ENCODE measurements at regions not wholly inside any gene's neighbourhood (a gene's known extent, or its start where the extent isn't known, plus 50 kb on each side); places are given as distances from the start of the nearest gene placed in this dataset.
"Not testable (repeated sequence)": the region's sequence is repeated elsewhere in the genome, so short reads cannot be mapped to it uniquely, and the experiment has no call there.

DNA sequence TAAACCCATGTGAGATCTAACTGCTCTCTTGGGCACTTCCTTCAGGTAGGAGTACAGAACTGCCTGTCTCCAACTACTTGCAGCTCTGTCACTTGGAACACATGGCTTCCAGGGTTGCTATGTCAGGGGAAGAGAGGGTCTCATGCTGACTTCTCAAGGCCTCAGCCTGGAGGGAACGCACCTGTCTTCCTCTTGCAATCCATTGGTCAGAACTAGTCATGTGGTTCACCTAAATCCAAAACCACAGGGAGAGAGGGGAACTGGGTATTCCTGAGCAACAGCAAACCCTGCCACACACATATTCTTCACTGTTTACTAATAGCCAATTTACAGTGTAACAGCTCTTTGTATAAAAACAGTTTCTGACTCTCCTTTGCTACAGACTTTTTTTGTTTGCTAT is 206.1 kb downstream of the KCNJ2 start:
- no peak for DNase-seq (ENCODE audit: low read depth)

- DNase-seq (ENCODE audit: low read depth): no peak
These were observed 206.8 kb downstream of the KCNJ2 start for GRCh38 chr17:70375813-70376770.

GRCh38 chr17:70377654-70378053 is 208.3 kb downstream of the KCNJ2 start:
- DNase-seq (ENCODE audit: low read depth): no peak

- no peak for DNase-seq (ENCODE audit: low read depth)
These were observed 208.7 kb downstream of the KCNJ2 start for GRCh38 chr17:70378076-70378475.

DNA sequence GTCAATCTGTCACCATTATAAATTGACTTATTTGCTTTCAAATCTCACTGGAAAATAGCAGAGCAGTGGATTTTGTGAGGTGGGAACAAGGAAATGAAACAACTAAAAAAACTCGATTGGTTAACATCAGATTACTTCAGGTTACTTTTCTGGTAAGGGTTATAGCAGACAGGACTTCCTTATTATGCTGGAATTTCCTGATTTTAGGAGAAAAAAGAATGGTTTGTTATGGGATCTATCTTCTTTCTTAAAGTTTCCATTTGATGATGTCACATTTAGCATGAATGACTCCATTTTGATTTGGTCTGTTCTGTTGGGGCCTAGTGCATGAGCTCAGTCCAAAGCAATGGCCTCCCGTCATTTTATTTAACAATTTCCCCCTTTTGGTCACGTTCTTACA is 210.6 kb downstream of the KCNJ2 start:
- no peak for DNase-seq (ENCODE audit: low read depth)

DNA sequence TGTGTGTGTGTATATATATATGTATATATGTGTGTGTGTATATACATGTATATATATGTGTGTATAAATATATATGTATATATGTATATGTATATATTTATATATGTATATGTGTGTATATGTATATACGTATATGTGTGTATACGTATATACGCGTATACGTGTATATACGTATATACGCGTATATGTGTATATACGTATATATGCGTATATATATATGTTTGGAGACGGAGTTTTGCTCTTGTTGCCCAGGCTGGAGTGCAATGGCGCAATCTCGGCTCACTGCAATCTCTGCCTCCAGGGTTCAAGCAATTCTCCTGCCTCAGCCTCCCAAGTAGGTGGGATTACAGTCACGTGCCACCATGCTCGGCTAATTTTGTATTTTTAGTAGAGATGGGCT is 212.6 kb downstream of the KCNJ2 start:
- not testable (repeated sequence) for DNase-seq (ENCODE audit: low read depth)

GRCh38 chr17:70388326-70388725 is 219.0 kb downstream of the KCNJ2 start:
- DNase-seq (ENCODE audit: low read depth): no peak

DNA sequence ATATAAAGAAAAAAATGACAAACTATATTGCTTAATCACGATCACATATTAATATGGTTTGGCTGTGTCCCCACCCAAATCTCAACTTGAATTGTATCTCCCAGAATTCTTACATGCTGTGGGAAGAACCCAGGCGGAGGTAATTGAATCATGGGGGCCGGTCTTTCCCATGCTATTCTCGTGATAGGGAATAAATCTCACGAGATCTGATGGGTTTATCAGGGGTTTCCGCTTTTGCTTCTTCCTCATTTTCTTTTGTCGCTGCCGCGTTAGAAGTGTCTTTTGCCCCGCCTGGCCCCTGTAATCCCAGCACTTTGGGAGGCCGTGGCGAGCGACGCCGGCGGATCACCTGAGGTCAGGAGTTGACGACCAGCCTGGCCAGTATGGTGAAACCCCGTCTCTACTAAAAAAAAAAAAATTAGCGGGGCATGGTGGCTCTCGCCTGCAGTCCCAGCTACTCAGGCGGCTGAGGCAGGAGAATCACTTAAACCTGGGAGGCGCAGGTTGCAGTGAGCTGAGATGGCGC is 220.0 kb downstream of the KCNJ2 start:
- not testable (repeated sequence) for DNase-seq (ENCODE audit: low read depth)

- no peak for DNase-seq (ENCODE audit: low read depth)
These were observed 220.7 kb downstream of the KCNJ2 start for GRCh38 chr17:70390049-70390448.

GRCh38 chr17:70394473-70395232 is 225.3 kb downstream of the KCNJ2 start:
- DNase-seq (ENCODE audit: low read depth): no peak

DNA sequence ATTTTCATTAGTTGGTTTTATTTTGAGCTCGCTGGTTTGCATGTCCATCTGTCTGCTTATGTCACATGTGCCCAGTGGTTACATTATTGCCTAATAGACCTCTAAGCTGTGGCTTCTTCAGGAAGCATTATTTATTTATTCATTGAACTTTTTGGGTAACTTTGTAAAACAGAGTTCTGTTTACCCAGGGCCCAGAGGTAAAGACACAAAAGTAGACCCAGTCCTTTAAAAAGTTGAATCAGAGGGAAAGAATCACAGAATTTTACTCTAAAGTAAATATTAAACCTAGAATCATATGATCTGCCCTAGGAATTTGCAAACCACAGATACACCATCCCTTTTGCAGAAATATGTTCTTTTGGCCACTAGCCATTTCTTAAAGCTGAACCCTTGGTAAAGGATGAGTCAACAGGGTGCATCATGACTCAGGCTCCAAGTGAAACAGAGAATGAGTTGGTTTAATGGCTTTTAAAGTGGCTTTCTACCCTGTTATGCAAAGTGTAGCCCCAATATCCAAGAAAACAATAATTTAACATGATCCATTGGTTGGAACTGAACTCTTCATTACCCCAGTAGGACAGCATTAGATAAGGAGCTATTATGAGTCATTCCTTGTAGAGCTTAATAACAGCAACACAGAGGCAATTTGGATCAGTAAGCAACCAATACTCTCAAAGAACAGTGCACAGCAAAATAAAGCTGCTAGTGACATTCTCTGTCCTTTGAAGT is 236.3 kb downstream of the KCNJ2 start:
- DNase-seq (ENCODE audit: low read depth): no peak

DNA sequence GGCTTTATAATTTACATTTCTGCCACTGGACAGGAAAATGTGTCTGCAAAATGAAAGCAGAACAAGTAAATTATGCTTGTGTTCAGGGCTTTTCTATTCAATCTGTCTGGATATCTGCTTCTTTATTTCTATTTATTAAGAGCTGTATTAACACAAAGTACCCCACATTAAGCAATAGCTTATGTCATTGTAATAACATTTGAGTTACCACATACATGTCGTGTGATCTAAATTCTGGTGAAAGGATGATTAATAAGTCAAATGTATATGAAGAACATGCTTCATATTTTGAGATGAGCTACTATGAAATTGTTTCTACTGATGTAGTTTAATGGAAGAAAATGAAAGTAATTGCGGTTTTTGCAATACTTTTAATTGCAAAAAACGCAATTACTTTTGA is 238.2 kb downstream of the KCNJ2 start:
- no peak for DNase-seq (ENCODE audit: low read depth)

DNA sequence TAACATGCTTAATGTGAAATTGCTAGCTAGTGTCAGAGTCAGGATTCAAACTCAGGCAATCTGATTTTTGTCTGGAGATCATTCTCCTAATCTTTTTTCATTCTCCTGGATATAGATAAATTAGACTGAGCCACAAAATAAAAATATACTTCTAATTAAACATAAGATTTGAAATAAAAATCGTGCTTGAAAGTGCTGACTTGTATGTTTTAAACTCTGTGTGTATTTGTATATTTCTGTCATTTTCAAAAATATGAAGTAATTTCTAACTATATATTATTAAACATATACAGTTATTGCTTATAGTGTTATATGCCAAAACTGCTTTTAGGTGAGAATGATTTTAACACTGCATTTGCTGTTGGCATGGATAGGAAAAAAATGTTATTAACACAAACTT is 239.4 kb downstream of the KCNJ2 start:
- DNase-seq (ENCODE audit: low read depth): no peak

DNA sequence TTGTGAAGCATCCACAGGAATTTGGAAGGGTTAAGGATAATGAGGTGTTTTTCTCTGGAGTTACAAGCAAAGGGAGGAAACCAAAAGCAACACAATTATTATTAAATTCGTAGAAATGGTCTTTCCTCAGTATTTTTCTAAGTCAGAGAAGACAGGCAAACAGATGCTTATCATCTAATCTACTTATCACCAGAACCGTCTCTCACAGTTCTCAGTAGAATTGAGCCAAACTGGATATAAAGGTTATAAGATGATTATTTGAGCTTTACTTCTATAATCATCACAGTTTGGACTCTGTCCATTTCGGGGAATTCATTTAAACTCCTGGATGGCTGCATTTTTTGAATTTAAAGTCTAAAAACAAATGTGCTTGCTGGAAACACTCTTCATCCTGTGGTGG is 245.0 kb downstream of the KCNJ2 start:
- no peak for DNase-seq (ENCODE audit: low read depth)

DNA sequence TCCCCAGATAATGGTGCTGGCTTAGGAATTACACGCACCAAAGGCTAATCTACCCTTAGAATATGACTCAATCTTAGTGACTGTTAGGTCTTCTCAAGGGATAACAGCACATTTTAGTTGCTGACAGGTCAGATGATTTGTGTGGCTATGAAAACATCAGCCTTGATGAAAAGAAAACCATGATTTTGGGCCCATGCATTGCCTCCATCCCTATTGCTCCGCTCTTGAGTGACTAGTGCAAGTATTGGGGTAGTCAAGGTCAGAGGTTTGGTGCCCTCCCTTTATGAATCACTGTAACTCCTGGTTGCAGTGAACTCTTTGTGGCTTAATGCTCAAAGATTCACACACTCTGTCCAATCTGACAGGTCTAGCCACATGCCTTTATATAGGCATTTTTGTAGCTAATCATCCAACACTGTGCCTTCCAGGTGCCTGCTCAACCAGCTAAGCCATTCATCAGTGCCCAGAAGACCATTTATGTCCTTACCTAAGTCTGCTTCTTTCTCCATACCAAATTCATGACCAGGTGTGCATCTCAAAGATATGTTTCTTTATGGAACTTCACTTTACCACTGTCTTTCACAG is 251.6 kb downstream of the KCNJ2 start:
- DNase-seq (ENCODE audit: low read depth): no peak

- no peak for DNase-seq (ENCODE audit: low read depth)
These were observed 253.5 kb downstream of the KCNJ2 start for GRCh38 chr17:70422862-70423261.

GRCh38 chr17:70423562-70423961 is 254.2 kb downstream of the KCNJ2 start:
- no peak for DNase-seq (ENCODE audit: low read depth)

DNA sequence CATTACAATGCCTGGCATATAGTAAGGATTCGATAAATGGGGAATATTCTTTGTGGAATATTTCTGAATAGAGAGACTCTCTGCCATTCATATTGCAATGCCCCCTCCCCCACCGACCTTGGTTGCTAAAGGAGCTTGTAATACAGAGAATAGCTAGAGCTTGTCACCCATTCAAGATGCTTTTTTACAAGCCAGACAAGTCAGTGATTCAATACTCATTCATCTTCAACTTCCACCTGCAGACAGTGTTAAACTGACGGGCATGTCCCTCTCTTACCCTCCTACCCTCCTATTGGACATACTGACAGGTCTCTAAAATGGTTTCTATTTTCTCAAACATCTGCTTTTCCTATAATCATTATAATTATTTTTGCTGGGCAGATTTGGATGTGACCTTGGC is 257.4 kb downstream of the KCNJ2 start:
- DNase-seq (ENCODE audit: low read depth): no peak

DNA sequence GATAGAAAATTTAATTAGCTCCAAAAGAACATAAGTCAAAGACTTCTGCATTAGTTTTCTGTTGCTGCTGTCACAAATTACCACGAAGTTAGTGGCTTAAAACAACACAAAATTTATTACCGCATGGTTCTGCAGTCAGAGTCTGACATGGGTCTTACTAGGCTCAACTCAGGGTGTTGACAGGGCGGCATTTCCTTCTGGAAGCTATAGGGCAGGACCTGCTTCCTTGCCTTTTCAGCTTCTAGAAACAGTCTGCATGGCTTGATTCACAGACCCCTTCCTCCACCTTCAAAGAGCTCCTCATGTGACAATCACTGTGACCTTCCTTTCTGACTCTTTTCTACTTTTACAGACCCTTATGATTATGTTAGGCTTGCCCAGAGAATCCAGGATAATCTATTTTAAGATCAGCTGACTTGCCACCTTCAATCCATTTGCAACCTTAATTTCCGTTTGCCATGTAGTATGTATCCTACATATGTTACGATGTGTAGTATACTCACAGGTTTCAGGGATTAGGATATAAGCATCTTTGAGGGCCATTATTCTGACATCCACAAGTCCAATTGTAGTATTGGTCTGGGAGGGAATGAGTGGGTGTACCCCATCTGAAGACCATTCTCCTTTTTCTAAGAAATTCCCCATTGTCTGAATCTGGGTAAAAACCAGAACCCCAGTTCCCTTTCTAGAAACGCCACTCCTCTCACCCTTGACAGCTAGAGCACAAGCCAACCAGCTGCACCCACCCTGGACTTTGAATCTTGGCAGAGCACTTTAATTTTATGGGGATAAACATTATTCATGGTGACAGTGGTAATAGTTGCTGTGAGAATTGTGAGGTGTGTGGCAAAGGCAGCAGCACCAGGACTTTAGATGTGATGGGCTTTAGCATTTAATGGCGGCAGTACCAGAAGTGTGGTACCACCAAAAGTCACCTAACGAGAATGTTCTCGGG is 265.5 kb downstream of the KCNJ2 start:
- no peak for DNase-seq (ENCODE audit: low read depth)

GRCh38 chr17:70437656-70438055 is 268.3 kb downstream of the KCNJ2 start:
- no peak for DNase-seq (ENCODE audit: low read depth)

- no peak for DNase-seq (ENCODE audit: low read depth)
These were observed 277.1 kb downstream of the KCNJ2 start for GRCh38 chr17:70446446-70446845.
